K562 (cell line): ENCODE measurements at regions not wholly inside any gene's neighbourhood (a gene's known extent, or its start where the extent isn't known, plus 50 kb on each side); places are given as distances from the start of the nearest gene placed in this dataset.

Experiments
- CTCF ChIP-seq, 3 experiments: IDR thresholded peaks in 2 of 3; conservative IDR thresholded peaks in 1 of 3; 2 replicates each; pipeline ENCODE4 v1.5.1; 2011 to 2012; ENCODE audit warnings: low read length in 3 of 3, mild to moderate bottlenecking in 3 of 3, control low read depth in 2 of 3, improper control_type of control experiment in 1 of 3, inconsistent platforms in 1 of 3, low read depth in 1 of 3, mixed read lengths in 1 of 3, moderate library complexity in 1 of 3; ENCODE audit not compliant: insufficient read depth in 2 of 3
- DPF2 ChIP-seq: fragments of 450-650 bp; IDR thresholded peaks from 2 replicates; pipeline ENCODE4 v1.6.1; 2016
- GTF2A2 ChIP-seq: IDR thresholded peaks from 2 replicates; pipeline ENCODE4 v1.6.1; 2016; ENCODE audit warnings: mild to moderate bottlenecking, missing genetic modification characterization, missing compliant biosample characterization
- NFE2 ChIP-seq: IDR thresholded peaks from 2 replicates; pipeline ENCODE4 v1.6.1; 2014; ENCODE audit warnings: antibody characterized with exemption, low read depth
- STAT6 ChIP-seq: sonication (generic); formaldehyde crosslinking; IDR thresholded peaks from 2 replicates; pipeline ENCODE4 v1.8.1; 2023; ENCODE audit warnings: mild to moderate bottlenecking, missing genetic modification reagents

GRCh38 chr4:27184508-27185155 lies 324.0 kb downstream of the STIM2 start:
- TF ChIP-seq CTCF (IDR thresholded peaks at IDR 0.05 in 2 of 3, conservative IDR thresholded peaks at IDR 0.05 in 1 of 3; ENCODE audit: insufficient read depth in 2 of 3, low read depth in 1 of 3, low read length in 3 of 3) (no peak), NFE2 (no peak), STAT6 (CRISPR knock-in tag) (no peak), DPF2 (no peak), GTF2A2 (tag) (no peak)
